Activated B cell treated with CpG ODN at 0.5 μM for 24 hours (primary cell): ENCODE measurements at regions not wholly inside any gene's neighbourhood (a gene's known extent, or its start where the extent isn't known, plus 50 kb on each side); places are given as distances from the start of the nearest gene placed in this dataset.

ENCODE experiments used
- ATAC-seq: fragments of 200-7000 bp; cut with Tn5 transposase; one replicate; pipeline ENCODE4 v1.10.0; 2021; ENCODE audit warnings: low read depth, mild to moderate bottlenecking, moderate library complexity
- CTCF ChIA-PET: fragments of 350-600 bp; sonication (Branson Sonifier 250); formaldehyde crosslinking; loops from one replicate; lab custom pipeline; 2021; ENCODE audit warnings: antibody characterized with exemption; lab: Charles Lee
- POLR2A ChIA-PET: fragments of 350-600 bp; sonication (Branson Sonifier 250); formaldehyde crosslinking; loops from one replicate; lab custom pipeline; 2021; ENCODE audit warnings: antibody characterized with exemption; lab: Charles Lee
- DNase-seq: peaks from one replicate; pipeline ENCODE4 v3.0.0; 2022
- H3K27ac Mint-ChIP-seq: one replicate; pipeline ENCODE4 v1.8.0; 2020; ENCODE audit warnings: mixed read lengths
- H3K27me3 Mint-ChIP-seq: one replicate; pipeline ENCODE4 v1.8.0; 2021; ENCODE audit warnings: mixed read lengths
- H3K36me3 Mint-ChIP-seq: one replicate; pipeline ENCODE4 v1.8.0; 2021; ENCODE audit warnings: low read depth, mixed read lengths
- H3K4me1 Mint-ChIP-seq: one replicate; pipeline ENCODE4 v1.8.0; 2021; ENCODE audit warnings: mixed read lengths
- H3K4me3 Mint-ChIP-seq: one replicate; pipeline ENCODE4 v1.8.0; 2020; ENCODE audit warnings: mild to moderate bottlenecking, mixed read lengths
- H3K9me3 Mint-ChIP-seq: one replicate; pipeline ENCODE4 v1.8.0; 2020; ENCODE audit warnings: mixed read lengths
- intact Hi-C: fragments of 100-400 bp; cut with micrococcal nuclease; formaldehyde crosslinking; loops from one replicate; pipeline ENCODE4 v1.15.1; 2024
- TF ChIP-seq, protein P1 (sequence below): fragments of 200-600 bp; IDR thresholded peaks from one replicate; pipeline ENCODE4 v1.8.0; 2022; ENCODE audit warnings: antibody characterized with exemption, mild to moderate bottlenecking

DNA sequence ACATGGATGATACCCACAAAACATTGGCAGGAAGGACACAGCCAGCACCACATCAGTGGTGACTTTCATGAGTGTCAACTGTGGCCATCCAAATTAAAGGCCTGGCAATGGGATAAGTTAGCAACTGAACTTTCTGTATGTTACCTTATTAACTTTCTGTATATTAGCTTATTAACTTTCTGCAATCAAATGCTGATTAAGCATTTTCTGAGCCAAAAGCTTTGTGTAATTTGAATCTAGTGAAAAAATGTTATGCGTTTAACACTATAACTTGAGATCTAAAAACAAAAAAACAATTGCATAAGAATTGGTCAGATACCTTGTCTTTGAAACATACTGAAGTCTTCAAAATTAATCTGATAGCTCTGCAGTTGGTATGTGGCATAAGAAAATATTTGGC, 159.3 kb downstream of the ZNF33B start:
- ChIA-PET CTCF (no interaction called here), POLR2A (no interaction called here)
- TF ChIP-seq, protein P1, sequence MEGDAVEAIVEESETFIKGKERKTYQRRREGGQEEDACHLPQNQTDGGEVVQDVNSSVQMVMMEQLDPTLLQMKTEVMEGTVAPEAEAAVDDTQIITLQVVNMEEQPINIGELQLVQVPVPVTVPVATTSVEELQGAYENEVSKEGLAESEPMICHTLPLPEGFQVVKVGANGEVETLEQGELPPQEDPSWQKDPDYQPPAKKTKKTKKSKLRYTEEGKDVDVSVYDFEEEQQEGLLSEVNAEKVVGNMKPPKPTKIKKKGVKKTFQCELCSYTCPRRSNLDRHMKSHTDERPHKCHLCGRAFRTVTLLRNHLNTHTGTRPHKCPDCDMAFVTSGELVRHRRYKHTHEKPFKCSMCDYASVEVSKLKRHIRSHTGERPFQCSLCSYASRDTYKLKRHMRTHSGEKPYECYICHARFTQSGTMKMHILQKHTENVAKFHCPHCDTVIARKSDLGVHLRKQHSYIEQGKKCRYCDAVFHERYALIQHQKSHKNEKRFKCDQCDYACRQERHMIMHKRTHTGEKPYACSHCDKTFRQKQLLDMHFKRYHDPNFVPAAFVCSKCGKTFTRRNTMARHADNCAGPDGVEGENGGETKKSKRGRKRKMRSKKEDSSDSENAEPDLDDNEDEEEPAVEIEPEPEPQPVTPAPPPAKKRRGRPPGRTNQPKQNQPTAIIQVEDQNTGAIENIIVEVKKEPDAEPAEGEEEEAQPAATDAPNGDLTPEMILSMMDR: no peak
- H3K4me1 Mint-ChIP-seq: no peaks in the 10 kb centered on the region
- DNase-seq: no peak
- peaks cover 6% of the 10 kb centered on the region for H3K9me3 Mint-ChIP-seq
- peaks cover 15% of the 10 kb centered on the region for H3K27me3 Mint-ChIP-seq
- intact Hi-C loops: no loop called here
- H3K27ac Mint-ChIP-seq: no peak overlapping the region
- no peaks in the 10 kb centered on the region for H3K36me3 Mint-ChIP-seq
- ATAC-seq: no peak
- H3K4me3 Mint-ChIP-seq: no peak overlapping the region

DNA sequence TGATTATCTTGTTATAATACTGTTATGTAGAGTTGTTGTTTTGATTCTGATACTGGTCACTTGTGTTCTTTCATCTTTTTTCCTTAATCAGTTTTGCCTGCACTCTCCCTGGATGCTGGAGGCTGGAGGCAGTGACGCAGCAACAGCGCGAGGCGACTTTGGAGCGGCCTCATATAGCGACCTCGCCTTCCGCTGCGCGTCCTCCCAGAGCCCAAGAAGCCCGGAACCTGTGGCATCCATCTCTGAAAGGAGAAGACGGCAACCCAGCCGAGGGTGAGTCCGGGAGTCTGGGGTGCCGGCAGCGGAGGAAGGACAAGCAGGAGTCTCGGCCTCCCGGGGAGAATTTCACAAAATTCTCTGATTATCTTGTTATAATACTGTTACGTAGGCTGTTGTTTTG, 161.2 kb downstream of the ZNF33B start:
- Mint-ChIP-seq H3K27ac (no peak overlapping the region), H3K4me1 (no peaks in the 10 kb centered on the region), H3K4me3 (no peak overlapping the region), H3K36me3 (no peaks in the 10 kb centered on the region), H3K27me3 (peaks cover 15% of the 10 kb centered on the region), H3K9me3 (peaks cover 6% of the 10 kb centered on the region)
- ATAC-seq (no peak), DNase-seq (no peak)
- TF ChIP-seq, protein P1: no peak
- ChIA-PET CTCF (no interaction called here), POLR2A (no interaction called here)
- intact Hi-C loops: no loop called here

DNA sequence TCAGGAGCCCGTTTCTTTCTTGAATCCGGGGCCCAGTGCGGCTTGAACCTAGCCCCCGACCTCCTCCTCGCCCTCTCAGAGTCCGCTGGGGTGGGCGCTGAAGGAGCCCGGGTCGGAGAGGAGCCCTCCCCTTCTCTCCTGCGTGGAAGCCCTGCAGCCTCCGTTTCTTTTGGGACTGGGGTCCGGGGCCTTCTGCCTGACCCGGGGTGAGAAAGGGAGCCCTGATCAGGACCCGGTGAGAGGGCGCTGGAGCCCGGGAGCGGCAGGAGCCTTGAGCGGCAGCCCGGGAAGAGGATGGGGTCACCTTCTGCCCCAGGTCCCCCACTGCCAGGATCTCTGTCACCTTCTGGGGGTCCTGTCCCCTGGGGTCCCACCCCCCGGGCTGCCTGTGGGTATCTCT, 162.3 kb downstream of the ZNF33B start:
- no peak overlapping the region for H3K27ac Mint-ChIP-seq
- ChIA-PET CTCF (no interaction called here), POLR2A (no interaction called here)
- intact Hi-C loops: no loop called here
- H3K9me3 Mint-ChIP-seq: peaks cover 6% of the 10 kb centered on the region
- H3K4me1 Mint-ChIP-seq: no peaks in the 10 kb centered on the region
- H3K27me3 Mint-ChIP-seq: peaks cover 15% of the 10 kb centered on the region
- DNase-seq (no peak), ATAC-seq (no peak)
- TF ChIP-seq, protein P1: no peak
- H3K4me3 Mint-ChIP-seq: no peak overlapping the region
- no peaks in the 10 kb centered on the region for H3K36me3 Mint-ChIP-seq

DNA sequence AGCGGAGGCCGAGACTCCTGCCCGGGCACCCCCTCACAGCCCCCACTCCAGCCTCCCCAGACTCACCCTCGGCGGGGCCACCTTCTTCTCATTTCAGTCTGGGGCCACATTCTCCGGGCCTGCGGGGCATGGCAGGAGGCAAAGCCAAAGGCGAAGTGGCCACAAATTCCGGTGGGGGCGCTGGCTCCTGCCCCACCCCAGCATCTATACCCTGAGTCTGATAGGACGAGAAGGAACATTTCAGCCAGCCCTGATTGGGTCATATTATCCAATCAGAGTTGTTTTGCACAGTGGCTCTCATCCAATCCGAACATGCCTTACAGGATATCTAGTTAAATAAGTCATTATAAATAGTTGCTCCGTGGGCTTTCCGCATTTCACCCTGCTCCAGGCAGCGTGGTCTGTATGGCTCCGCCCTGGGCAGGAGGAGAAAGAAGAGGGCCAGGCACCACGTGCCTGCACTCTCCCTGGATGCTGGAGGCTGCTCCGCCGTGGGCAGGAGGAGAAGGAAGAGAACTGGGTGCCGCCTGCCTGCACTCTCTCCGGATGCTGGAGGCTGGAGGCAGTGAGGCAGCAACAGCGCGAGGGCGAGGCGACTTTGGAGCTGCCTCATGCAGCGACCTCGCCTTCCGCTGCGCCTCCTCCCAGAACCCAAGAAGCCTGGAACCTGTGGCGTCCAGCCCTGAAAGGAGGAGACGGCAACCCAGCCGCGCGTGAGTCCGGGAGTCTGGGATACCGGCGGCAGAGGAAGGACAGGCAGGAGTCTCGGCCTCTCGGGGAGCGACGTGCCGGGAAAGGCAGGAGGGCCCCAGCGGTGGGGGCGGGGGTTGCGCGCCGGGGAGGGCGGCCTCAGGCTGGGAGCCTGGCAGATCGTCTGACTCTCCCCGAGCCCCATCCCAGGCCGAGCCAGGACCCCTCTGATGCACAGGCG, 162.9 kb downstream of the ZNF33B start:
- Mint-ChIP-seq H3K27me3 (peaks cover 15% of the 10 kb centered on the region), H3K4me1 (no peaks in the 10 kb centered on the region), H3K27ac (no peak overlapping the region), H3K9me3 (peaks cover 6% of the 10 kb centered on the region), H3K4me3 (no peak overlapping the region), H3K36me3 (no peaks in the 10 kb centered on the region)
- ChIA-PET POLR2A (no interaction called here), CTCF (no interaction called here)
- intact Hi-C loops: no loop called here
- ATAC-seq (no peak), DNase-seq (no peak)
- TF ChIP-seq, protein P1: no peak

DNA sequence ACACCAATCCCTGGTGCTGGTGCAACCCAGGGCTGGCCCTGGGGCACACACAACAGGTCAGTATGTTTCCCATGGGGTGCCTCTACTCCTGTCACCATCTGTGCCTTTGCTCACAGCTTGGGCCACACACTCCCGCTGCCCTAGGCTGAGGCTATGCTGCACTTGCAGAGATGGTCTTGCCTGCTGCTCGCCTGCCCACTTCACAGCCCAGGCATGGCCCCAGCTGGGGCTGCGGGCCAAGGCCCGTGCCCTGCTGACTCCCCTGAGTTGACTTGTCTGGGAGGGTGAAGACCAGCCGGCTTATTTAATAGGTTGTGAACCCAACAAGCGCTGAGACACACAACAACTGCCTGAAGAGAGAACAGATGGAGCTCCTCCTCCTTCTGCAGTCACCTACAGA, 184.1 kb downstream of the ZNF33B start:
- POLR2A ChIA-PET: no interaction called here
- TF ChIP-seq, protein P1: no peak
- Mint-ChIP-seq H3K4me3 (no peak overlapping the region), H3K9me3 (peaks cover 12% of the 10 kb centered on the region), H3K27me3 (no peaks in the 10 kb centered on the region), H3K27ac (no peak overlapping the region), H3K36me3 (no peaks in the 10 kb centered on the region), H3K4me1 (no peaks in the 10 kb centered on the region)
- CTCF ChIA-PET: no interaction called here
- intact Hi-C loops: no loop called here
- ATAC-seq: no peak
- DNase-seq: no peak
